Mesendoderm (in vitro differentiated cells): ENCODE measurements at regions not wholly inside any gene's neighbourhood (a gene's known extent, or its start where the extent isn't known, plus 50 kb on each side); places are given as distances from the start of the nearest gene placed in this dataset.

ENCODE experiments used
- DNase-seq: peaks from one replicate; pipeline ENCODE4 v3.0.0; 2013
- H2AK5ac ChIP-seq: 2 replicates; pipeline ENCODE4 v1.6.1; 2013; ENCODE audit warnings: low read length, inconsistent platforms
- H2BK120ac ChIP-seq: 2 replicates; pipeline ENCODE4 v1.6.1; 2013; ENCODE audit warnings: low read depth, mild to moderate bottlenecking, low read length, moderate library complexity, mixed read lengths
- H2BK15ac ChIP-seq: replicated peaks from 2 replicates; pipeline ENCODE4 v1.6.1; 2013; ENCODE audit warnings: low read depth, mild to moderate bottlenecking, moderate library complexity
- H2BK5ac ChIP-seq: 2 replicates; pipeline ENCODE4 v1.6.1; 2013; ENCODE audit warnings: low read length, inconsistent platforms
- H3K18ac ChIP-seq: 2 replicates; pipeline ENCODE4 v1.6.1; 2013; ENCODE audit warnings: mild to moderate bottlenecking, low read length, mixed read lengths
- H3K23ac ChIP-seq: one replicate; pipeline ENCODE4 v1.6.1; 2013; ENCODE audit warnings: low read length
- H3K27ac ChIP-seq: 2 replicates; pipeline ENCODE4 v1.5.1; 2013; ENCODE audit warnings: low read depth, mild to moderate bottlenecking, inconsistent platforms, low read length, moderate library complexity
- H3K27me3 ChIP-seq: 2 replicates; pipeline ENCODE4 v1.6.1; 2013; ENCODE audit warnings: low read length, control low read depth, mild to moderate bottlenecking, inconsistent platforms; ENCODE audit not compliant: insufficient read depth, poor library complexity
- H3K36me3 ChIP-seq: 2 replicates; pipeline ENCODE4 v1.6.1; 2013; ENCODE audit warnings: low read length, inconsistent platforms; ENCODE audit not compliant: control insufficient read depth, insufficient read depth
- H3K4ac ChIP-seq: one replicate; pipeline ENCODE4 v1.6.1; 2013; ENCODE audit warnings: low read depth, mild to moderate bottlenecking, low read length, moderate library complexity
- H3K4me1 ChIP-seq: 2 replicates; pipeline ENCODE4 v1.6.1; 2013; ENCODE audit warnings: low read depth, low read length, inconsistent platforms; ENCODE audit not compliant: control insufficient read depth
- H3K4me2 ChIP-seq: 2 replicates; pipeline ENCODE4 v1.6.1; 2013; ENCODE audit warnings: low read length
- H3K4me3 ChIP-seq: 2 replicates; pipeline ENCODE4 v1.5.1; 2013; ENCODE audit warnings: mild to moderate bottlenecking, low read length
- H3K56ac ChIP-seq: one replicate; pipeline ENCODE4 v1.6.1; 2013; ENCODE audit warnings: low read length
- H3K79me1 ChIP-seq: 2 replicates; pipeline ENCODE4 v1.6.1; 2013; ENCODE audit warnings: low read length, inconsistent platforms
- H3K79me2 ChIP-seq: 2 replicates; pipeline ENCODE4 v1.6.1; 2013; ENCODE audit warnings: mild to moderate bottlenecking, low read length; ENCODE audit not compliant: control insufficient read depth, insufficient read depth
- H3K9ac ChIP-seq: 2 replicates; pipeline ENCODE4 v1.6.1; 2013; ENCODE audit warnings: low read length, inconsistent platforms
- H4K5ac ChIP-seq: one replicate; pipeline ENCODE4 v1.6.1; 2013; ENCODE audit warnings: low read length
- H4K8ac ChIP-seq: one replicate; pipeline ENCODE4 v1.6.1; 2013; ENCODE audit warnings: low read depth, mild to moderate bottlenecking, control low read depth, low read length, moderate library complexity
- WGBS: extraction: QIAGEN DNeasy Blood & Tissue Kit; methylation state at CpG from one replicate; pipeline ENCODE4 v1.1.7; 2013; ENCODE audit warnings: low lambda C conversion rate, missing lambda C conversion rate; ENCODE audit not compliant: insufficient coverage; ENCODE audit errors: extremely low coverage; 5-methylcytosine and 5-hydroxymethylcytosine counted together

DNA sequence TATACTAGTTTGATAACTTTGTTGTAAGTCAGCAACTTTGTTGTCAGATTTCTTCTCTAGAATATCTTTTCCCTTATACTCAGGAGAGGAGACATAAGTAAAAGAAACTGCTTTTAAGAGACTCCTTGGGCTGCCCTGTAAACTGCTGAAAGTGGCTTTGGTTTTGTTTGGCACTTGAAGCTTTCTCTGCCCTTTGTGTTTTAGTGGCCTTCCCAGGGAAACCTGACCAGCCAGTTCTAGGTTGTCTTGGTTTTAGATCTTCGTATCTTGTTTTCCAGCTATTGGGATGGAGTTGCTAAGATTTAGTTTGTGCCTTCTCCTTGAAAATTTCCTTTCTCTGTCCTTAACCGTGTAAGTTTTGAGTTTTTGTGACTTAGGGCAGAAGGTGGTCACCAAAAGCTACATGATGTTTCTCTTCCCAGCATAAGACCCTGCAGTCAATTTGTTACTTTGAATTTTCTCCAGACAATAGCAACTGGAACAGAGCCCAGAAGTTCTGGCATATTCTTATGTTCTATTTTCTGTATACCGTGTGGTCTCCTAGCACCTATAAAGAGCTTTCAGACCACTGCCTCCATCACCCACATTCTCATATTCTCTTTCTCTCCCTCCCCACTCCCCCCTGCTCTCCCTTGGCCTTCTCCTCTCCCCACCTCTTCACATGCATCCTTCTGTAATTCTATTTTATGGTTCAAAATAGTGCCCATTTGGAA is 81.1 kb downstream of the BOLA3 start:
- Histone ChIP-seq H3K18ac (no peak overlapping the region), H3K4ac (no peak overlapping the region), H3K4me3 (no peak overlapping the region), H3K4me2 (no peak overlapping the region), H3K27ac (no peak overlapping the region), H2BK120ac (no peak overlapping the region), H2BK5ac (no peak overlapping the region), H3K23ac (no peak overlapping the region), H3K79me2 (no peaks in the 10 kb centered on the region), H3K36me3 (no peaks in the 10 kb centered on the region), H3K4me1 (no peaks in the 10 kb centered on the region), H3K79me1 (peaks cover 3% of the 10 kb centered on the region), H2BK15ac (no peak overlapping the region), H4K8ac (peak overlapping the region; percentile 13), H3K9ac (no peak overlapping the region), H3K27me3 (no peaks in the 10 kb centered on the region), H3K56ac (no peak overlapping the region), H4K5ac (no peak overlapping the region), H2AK5ac (no peak overlapping the region)
- DNase-seq = no peak
- no CpG with 5 or more reads among the region's 3 CpGs for WGBS

DNA sequence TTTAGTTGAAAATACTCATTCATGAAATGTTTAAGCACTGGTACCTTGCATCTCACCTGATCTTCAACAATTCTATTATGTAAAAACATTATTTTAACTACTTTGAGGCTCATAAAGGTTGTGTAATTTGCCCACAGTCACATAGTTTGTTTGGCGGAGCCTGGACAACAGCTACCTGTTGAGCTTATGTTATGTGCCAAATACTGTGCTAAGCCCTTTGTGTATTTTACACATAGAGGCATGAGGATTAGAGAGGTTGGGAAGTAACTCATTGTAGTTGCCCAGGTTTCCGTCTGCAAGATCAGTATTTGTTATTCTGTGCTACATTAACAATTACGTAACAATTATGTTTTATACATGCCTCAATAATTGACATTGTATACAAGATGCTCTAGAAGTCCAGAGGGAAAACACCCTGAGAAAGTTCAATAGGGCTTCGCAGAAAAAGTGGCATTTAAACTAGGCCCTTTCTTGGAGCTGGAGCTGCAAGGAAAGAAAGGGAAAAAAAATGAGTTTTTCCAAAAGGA is 80.4 kb downstream of the BOLA3 start:
- no peaks in the 10 kb centered on the region for H3K79me2 ChIP-seq
- no peak overlapping the region for H3K9ac ChIP-seq
- no peak overlapping the region for H3K4ac ChIP-seq
- no peak overlapping the region for H2BK5ac ChIP-seq
- no peak for DNase-seq
- H2AK5ac ChIP-seq = no peak overlapping the region
- H3K27me3 ChIP-seq = no peaks in the 10 kb centered on the region
- H3K4me1 ChIP-seq = no peaks in the 10 kb centered on the region
- H3K27ac ChIP-seq = no peak overlapping the region
- peaks cover 3% of the 10 kb centered on the region for H3K79me1 ChIP-seq
- no peak overlapping the region for H2BK15ac ChIP-seq
- no peak overlapping the region for H3K4me2 ChIP-seq
- H4K5ac ChIP-seq = no peak overlapping the region
- H3K36me3 ChIP-seq = no peaks in the 10 kb centered on the region
- H3K18ac ChIP-seq = no peak overlapping the region
- H2BK120ac ChIP-seq = no peak overlapping the region
- no peak overlapping the region for H3K56ac ChIP-seq
- H3K23ac ChIP-seq = no peak overlapping the region
- WGBS = no CpG with 5 or more reads among the region's 4 CpGs
- no peak overlapping the region for H4K8ac ChIP-seq
- H3K4me3 ChIP-seq = no peak overlapping the region

DNA sequence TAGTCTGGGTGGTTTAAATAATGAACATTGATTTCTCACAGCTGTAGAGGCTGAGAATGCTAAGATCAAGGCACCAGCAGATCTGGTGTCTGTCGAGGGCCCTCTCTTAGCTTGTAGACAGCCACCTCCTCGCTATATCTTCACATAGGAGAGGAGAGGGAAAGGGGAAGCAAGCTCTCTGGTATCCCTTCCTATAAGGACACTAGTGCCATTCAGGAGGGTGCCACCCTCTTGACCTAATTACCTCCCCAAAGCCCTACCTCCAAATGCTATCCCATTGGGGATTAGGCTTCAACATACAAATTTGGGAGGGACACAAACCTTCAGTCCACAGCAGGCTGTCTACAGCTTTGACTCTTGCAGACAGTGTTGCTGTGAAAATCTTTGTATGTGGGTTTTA is 76.7 kb downstream of the BOLA3 start:
- no peak overlapping the region for H4K5ac ChIP-seq
- no peak overlapping the region for H4K8ac ChIP-seq
- no peak overlapping the region for H2BK120ac ChIP-seq
- no peaks in the 10 kb centered on the region for H3K36me3 ChIP-seq
- H2BK5ac ChIP-seq = no peak overlapping the region
- no peak overlapping the region for H3K9ac ChIP-seq
- H3K4me2 ChIP-seq = no peak overlapping the region
- no peaks in the 10 kb centered on the region for H3K79me2 ChIP-seq
- no peak overlapping the region for H3K18ac ChIP-seq
- no peak for DNase-seq
- no peaks in the 10 kb centered on the region for H3K4me1 ChIP-seq
- no peak overlapping the region for H3K23ac ChIP-seq
- no peaks in the 10 kb centered on the region for H3K27me3 ChIP-seq
- H2BK15ac ChIP-seq = no peak overlapping the region
- no peak overlapping the region for H3K56ac ChIP-seq
- no peak overlapping the region for H3K27ac ChIP-seq
- no peak overlapping the region for H3K4me3 ChIP-seq
- peaks cover 3% of the 10 kb centered on the region for H3K79me1 ChIP-seq
- no peak overlapping the region for H2AK5ac ChIP-seq
- H3K4ac ChIP-seq = no peak overlapping the region
- no CpG with 5 or more reads among the region's 2 CpGs for WGBS

DNA sequence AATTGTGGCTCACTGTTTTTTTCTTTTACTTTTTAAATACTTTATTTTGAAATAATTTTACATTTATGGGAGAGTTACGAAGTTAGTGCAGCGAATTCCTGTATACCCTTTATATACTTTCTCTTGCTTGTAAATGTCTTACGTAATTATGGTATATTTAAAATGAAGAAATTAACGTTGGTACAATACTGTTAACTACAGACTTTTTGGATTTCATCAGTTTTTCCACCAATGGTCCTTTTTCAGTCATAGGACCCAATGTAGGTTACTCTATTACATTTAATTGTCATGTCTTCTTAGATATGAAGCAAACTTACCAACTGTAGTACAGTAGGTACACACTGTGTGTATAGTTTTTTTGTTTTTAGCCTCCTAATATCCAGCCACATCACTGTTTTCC is 76.3 kb downstream of the BOLA3 start:
- no peaks in the 10 kb centered on the region for H3K27me3 ChIP-seq
- no peaks in the 10 kb centered on the region for H3K4me1 ChIP-seq
- WGBS = no CpG with 5 or more reads among the region's 4 CpGs
- no peak overlapping the region for H3K4me3 ChIP-seq
- H3K36me3 ChIP-seq = no peaks in the 10 kb centered on the region
- H3K23ac ChIP-seq = no peak overlapping the region
- no peak overlapping the region for H2BK5ac ChIP-seq
- H2AK5ac ChIP-seq = no peak overlapping the region
- H3K9ac ChIP-seq = no peak overlapping the region
- no peak for DNase-seq
- no peaks in the 10 kb centered on the region for H3K79me2 ChIP-seq
- no peak overlapping the region for H3K56ac ChIP-seq
- peaks cover 3% of the 10 kb centered on the region for H3K79me1 ChIP-seq
- H2BK120ac ChIP-seq = no peak overlapping the region
- H3K4ac ChIP-seq = no peak overlapping the region
- H2BK15ac ChIP-seq = no peak overlapping the region
- H3K27ac ChIP-seq = no peak overlapping the region
- H3K18ac ChIP-seq = no peak overlapping the region
- H3K4me2 ChIP-seq = no peak overlapping the region
- no peak overlapping the region for H4K8ac ChIP-seq
- H4K5ac ChIP-seq = no peak overlapping the region

DNA sequence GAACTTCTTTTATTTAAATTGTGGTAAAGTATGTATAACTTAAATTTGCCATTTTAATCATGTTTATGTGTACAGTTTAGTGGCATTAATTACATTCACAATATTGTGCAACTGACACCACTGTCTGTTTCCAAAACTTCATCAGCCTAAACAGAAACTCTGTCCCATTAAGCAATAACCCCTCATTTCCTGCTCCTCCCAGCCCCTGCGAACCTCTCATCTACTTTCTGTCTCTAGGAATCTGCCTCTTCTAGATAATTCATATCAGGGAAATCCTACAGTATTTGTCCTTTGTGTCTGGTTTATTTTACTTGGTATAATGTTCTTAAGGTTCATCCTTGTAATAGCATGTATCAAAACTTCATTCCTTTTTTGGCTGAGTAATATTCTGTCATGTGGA is 75.1 kb downstream of the BOLA3 start:
- Histone ChIP-seq H3K56ac (no peak overlapping the region), H3K4me2 (no peak overlapping the region), H3K4me3 (no peak overlapping the region), H3K23ac (no peak overlapping the region), H3K27me3 (no peaks in the 10 kb centered on the region), H3K79me2 (no peaks in the 10 kb centered on the region), H3K4me1 (no peaks in the 10 kb centered on the region), H3K4ac (no peak overlapping the region), H3K18ac (no peak overlapping the region), H3K36me3 (no peaks in the 10 kb centered on the region), H2BK15ac (no peak overlapping the region), H3K9ac (no peak overlapping the region), H2BK5ac (no peak overlapping the region), H3K27ac (no peak overlapping the region), H2BK120ac (no peak overlapping the region), H2AK5ac (no peak overlapping the region), H4K5ac (no peak overlapping the region), H3K79me1 (peaks cover 3% of the 10 kb centered on the region), H4K8ac (no peak overlapping the region)
- WGBS = no CpG with 5 or more reads among the region's 1 CpG
- no peak for DNase-seq

DNA sequence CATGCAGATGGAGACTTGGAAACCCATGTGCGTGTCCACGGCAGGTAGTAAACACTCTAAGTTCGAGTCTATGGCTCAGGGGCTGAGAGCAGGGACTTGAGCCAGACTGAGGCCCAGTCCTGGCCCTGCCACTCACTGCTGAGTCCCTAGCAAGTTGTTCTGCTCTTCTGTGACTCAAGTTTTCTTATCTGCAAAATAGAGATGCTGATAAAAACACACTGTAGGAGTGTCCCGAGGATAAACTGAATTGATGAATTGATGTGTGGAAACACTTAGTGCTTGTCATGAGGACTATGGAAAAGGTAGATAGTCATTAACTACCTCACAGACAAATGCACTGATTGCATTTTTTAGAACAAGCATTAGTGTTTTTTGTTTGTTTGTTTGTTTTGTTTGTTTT is 73.2 kb downstream of the BOLA3 start:
- peaks cover 3% of the 10 kb centered on the region for H3K79me1 ChIP-seq
- H4K5ac ChIP-seq = no peak overlapping the region
- no peak overlapping the region for H2BK15ac ChIP-seq
- H3K4ac ChIP-seq = no peak overlapping the region
- H2BK5ac ChIP-seq = no peak overlapping the region
- no peak overlapping the region for H2AK5ac ChIP-seq
- no peak overlapping the region for H2BK120ac ChIP-seq
- no peaks in the 10 kb centered on the region for H3K27me3 ChIP-seq
- H3K9ac ChIP-seq = no peak overlapping the region
- H3K4me2 ChIP-seq = no peak overlapping the region
- H4K8ac ChIP-seq = no peak overlapping the region
- H3K36me3 ChIP-seq = no peaks in the 10 kb centered on the region
- H3K23ac ChIP-seq = no peak overlapping the region
- no peaks in the 10 kb centered on the region for H3K4me1 ChIP-seq
- no peak for DNase-seq
- no CpG with 5 or more reads among the region's 4 CpGs for WGBS
- H3K4me3 ChIP-seq = no peak overlapping the region
- no peak overlapping the region for H3K56ac ChIP-seq
- no peak overlapping the region for H3K27ac ChIP-seq
- no peaks in the 10 kb centered on the region for H3K79me2 ChIP-seq
- no peak overlapping the region for H3K18ac ChIP-seq
